ENCODE measurements at regions not wholly inside any gene's neighbourhood (a gene's known extent, or its start where the extent isn't known, plus 50 kb on each side); places are given as distances from the start of the nearest gene placed in this dataset.

DNA sequence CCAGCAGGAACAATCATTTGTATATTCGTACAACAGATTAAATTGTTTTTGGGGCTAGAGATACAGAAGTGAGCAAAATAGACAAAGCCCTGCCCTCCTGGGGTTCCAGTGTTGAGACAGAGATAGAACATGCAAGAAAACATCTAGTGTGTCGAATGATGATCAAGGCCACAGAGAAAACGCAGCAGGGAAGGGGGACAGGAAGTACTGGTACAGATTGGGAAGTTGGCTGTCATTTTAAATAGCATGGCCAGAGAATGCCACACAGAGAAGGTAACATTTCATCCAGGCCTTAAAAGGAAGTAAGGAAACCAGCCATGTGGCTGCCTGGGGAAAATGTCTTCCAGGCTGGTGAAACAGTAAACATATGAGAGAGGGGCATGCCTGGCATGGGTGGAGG lies 202.6 kb upstream of the MYLIP start:
- no peak overlapping the region for H3K4me3 ChIP-seq (ENCODE audit: low read depth, low read length)
- TF ChIP-seq, protein P1, sequence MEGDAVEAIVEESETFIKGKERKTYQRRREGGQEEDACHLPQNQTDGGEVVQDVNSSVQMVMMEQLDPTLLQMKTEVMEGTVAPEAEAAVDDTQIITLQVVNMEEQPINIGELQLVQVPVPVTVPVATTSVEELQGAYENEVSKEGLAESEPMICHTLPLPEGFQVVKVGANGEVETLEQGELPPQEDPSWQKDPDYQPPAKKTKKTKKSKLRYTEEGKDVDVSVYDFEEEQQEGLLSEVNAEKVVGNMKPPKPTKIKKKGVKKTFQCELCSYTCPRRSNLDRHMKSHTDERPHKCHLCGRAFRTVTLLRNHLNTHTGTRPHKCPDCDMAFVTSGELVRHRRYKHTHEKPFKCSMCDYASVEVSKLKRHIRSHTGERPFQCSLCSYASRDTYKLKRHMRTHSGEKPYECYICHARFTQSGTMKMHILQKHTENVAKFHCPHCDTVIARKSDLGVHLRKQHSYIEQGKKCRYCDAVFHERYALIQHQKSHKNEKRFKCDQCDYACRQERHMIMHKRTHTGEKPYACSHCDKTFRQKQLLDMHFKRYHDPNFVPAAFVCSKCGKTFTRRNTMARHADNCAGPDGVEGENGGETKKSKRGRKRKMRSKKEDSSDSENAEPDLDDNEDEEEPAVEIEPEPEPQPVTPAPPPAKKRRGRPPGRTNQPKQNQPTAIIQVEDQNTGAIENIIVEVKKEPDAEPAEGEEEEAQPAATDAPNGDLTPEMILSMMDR (IDR thresholded peaks at IDR 0.05; ENCODE audit: insufficient read depth, low read length), result no peak
- no peak for DNase-seq (ENCODE audit: low read depth)

DNA sequence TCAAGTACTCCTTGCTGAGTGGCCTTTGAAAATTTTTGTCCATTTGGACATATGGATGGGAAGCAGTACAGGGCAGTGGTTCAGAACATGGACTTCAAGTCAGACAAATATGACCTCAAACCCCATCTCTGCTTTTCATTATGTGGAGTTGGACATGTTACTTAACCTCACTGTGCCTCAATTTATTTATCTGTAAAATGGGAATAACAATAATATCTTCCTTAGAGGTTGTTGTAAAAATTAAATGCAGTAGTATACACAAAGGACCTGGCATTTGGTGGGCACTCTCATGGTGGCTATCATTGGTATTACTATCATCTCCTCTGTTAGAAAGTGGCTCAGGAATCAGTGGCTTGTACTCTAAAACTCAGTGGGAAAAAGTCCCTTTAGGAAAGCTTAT lies 204.0 kb upstream of the MYLIP start:
- H3K4me3 ChIP-seq (ENCODE audit: low read depth, low read length), result no peak overlapping the region
- DNase-seq (ENCODE audit: low read depth), result no peak
- TF ChIP-seq, protein P1 (IDR thresholded peaks at IDR 0.05; ENCODE audit: insufficient read depth, low read length), result no peak

DNA sequence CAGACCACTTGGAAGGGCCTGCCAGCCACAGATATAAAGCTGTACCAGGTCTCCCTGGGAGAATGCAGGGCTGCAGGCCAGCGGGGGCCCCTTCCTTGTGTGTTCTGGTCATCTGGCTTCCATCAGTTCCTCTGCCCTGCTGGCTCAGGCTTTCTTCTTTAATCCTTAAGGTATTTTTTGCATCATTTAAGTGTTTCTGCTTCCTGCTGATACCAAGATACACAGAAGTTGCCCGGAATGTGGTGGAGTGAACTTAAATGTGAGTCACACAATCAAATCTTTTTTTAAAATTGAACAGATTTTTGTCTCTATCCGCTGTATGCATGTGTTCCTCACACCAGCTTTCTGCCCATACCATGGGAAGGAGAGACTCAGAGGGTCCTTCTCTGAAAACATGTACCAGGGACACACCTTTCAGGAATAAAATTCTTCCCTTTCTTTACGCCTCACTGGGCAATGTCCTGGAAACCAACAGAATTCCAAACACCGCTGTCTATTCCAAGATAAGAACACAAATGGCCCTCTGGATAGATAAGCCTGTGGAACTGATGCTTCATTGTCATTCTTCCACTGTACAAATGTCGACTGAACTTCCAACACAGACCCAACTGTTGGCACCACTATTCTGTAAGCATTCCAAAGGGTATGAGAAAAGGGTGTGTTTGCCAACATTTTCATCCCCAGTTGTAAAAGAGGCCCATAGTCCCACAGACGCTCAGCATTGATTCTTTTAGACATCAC lies 206.2 kb upstream of the MYLIP start:
- DNase-seq (ENCODE audit: low read depth), result peak; percentile 86
- H3K4me3 ChIP-seq (ENCODE audit: low read depth, low read length), result no peak overlapping the region
- TF ChIP-seq, protein P1 (IDR thresholded peaks at IDR 0.05; ENCODE audit: insufficient read depth, low read length), result no peak

DNA sequence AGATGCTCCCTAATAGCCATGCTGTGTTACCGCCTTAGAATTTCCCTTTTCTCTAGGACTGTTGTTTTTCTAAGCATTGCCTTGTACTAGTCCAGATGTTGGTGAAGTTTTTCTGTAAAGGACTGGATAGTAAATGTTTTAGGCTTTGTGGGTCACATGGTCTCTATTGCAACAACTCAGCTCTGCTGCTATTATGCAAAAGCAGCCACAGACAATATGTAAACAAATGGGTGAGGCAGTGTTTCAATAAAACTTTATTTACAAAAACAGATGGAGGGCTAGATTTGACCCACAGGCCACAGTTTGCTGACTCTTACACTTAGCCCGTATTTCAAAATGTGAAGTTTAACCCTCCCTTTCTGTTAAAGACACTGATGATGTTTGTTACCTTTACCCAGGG lies 207.6 kb upstream of the MYLIP start:
- DNase-seq (ENCODE audit: low read depth), result no peak
- TF ChIP-seq, protein P1 (IDR thresholded peaks at IDR 0.05; ENCODE audit: insufficient read depth, low read length), result no peak

DNA sequence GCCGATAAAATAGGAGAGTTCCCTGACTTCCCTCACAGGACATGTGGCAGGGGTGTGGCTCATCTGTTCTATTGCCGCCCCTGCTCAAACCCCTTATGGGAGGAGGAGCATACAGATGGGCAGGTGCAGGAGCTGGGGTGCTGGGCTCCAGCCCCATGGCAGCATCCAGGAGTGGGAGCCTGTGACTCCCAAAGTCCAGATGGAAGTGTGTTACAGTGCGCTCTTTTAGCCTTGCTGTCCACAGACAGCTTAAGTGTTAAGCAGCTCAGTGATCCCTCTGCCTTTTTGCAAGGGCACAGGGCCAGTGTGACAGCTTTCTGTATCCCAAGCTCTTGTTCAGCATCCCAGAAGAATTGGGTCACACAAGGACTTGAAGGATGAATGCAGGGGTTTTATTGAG lies 212.3 kb upstream of the MYLIP start:
- no peak overlapping the region for H3K4me3 ChIP-seq (ENCODE audit: low read depth, low read length)
- DNase-seq (ENCODE audit: low read depth), result no peak
- TF ChIP-seq, protein P1 (IDR thresholded peaks at IDR 0.05; ENCODE audit: insufficient read depth, low read length), result no peak

More for the DNA sequence above, 207.6 kb upstream of the MYLIP start:
- no peak overlapping the region for H3K4me3 ChIP-seq (ENCODE audit: low read depth, low read length)

DNA sequence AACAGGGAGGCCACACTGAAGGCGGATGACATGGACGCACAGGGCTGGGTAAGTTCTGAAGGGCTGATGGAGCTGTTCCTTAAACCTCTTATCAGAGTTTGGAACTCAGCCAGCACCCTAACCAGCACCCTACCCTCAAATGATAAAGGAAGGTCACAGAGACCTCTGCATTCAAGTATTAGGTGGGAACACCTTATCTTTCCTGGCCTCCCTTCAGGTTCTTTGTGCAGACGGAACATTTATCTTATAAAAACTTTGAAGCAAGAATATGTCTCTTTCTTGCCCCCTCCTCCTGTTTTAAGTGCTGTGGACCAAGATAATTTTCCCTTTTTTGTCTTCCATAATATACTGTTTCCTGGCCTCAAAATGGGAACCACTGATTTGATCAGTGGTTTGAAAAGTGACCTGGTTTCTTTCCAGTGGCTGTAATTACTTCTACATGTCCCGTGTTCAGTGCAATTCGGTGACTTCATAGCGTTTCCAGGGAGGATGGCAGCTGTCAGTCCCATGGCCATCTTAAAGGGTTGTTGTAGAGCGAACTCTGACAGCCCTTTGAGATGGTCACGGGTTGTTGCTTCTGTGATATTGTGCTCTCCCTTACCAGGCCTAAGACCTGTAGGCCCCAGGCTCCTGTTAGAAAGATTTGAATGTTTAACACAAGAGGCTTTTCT lies 213.2 kb upstream of the MYLIP start:
- DNase-seq (ENCODE audit: low read depth), result no peak
- no peak overlapping the region for H3K4me3 ChIP-seq (ENCODE audit: low read depth, low read length)
- TF ChIP-seq, protein P1 (IDR thresholded peaks at IDR 0.05; ENCODE audit: insufficient read depth, low read length), result no peak

Measured in fibroblast of the aortic adventitia (primary cell).